ENCODE measurements at regions not wholly inside any gene's neighbourhood (a gene's known extent, or its start where the extent isn't known, plus 50 kb on each side); places are given as distances from the start of the nearest gene placed in this dataset.

DNA sequence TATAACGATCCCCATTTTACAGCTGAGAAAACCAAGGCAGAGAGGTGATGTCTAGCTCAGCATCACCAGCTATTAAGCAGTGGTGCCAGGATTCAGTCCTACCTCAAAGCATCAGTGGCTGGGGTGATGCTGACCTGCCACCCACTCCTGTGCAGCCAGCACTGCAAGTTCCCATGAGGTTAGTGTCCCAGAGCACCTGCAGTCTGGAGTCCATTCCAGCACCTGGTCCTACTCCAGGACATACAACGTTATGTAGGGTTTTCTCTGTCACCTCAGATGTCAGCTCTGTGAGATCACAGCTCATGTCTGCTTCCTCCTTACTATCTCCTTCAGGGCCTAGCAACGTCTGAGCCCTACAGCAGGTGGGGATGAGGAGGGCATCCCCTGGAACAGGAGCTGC lies 328.0 kb upstream of the HS6ST1 start:
- Histone ChIP-seq H3K9me3 (replicated peaks; ENCODE audit: control insufficient read depth, insufficient read depth, low read depth, low read length) (no peaks in the 10 kb centered on the region), H4K20me1 (replicated peaks; ENCODE audit: control insufficient read depth, insufficient read depth, low read length) (no peaks in the 10 kb centered on the region), H3K36me3 (ENCODE audit: control insufficient read depth, insufficient read depth, low read length) (no peaks in the 10 kb centered on the region), H3K4me3 (no peak overlapping the region), H3K9ac (ENCODE audit: insufficient read depth in 1 of 2, low read depth in 2 of 2, low read length in 2 of 2) (no peak overlapping the region), H3K27me3 (ENCODE audit: control insufficient read depth in 2 of 2, insufficient read depth in 2 of 2, low read length in 2 of 2) (peaks cover 0 to 18% of the 10 kb centered on the region in 2 experiments; a peak in 2 of 5 replicates), H3K4me1 (replicated peaks in 1 of 2; ENCODE audit: control insufficient read depth in 2 of 2, insufficient read depth in 2 of 2, low read length in 2 of 2) (no peaks in the 10 kb centered on the region), H3K9me1 (ENCODE audit: control insufficient read depth, insufficient read depth, low read length) (no peaks in the 10 kb centered on the region), H2AFZ (ENCODE audit: low read depth, low read length) (no peak overlapping the region), H3K79me2 (ENCODE audit: control insufficient read depth, insufficient read depth, low read length) (no peaks in the 10 kb centered on the region), H3K27ac (ENCODE audit: extremely low read depth, low read depth, low read length) (no peak overlapping the region), H3K4me2 (ENCODE audit: insufficient read depth, low read length) (no peak overlapping the region)
- no peak for DNase-seq (ENCODE audit: extremely low read depth in 1 of 4, low spot score in 3 of 4)
- ChIA-PET POLR2A (interaction anchor here (0.7 to 1.0 kb wide), 3 partner anchors 72 to 473 kb away, joined by 3 read pairs; no protein-coding TSS in a partner anchor), CTCF (ENCODE audit: low intra/inter-chr PET ratio) (no interaction called here)
- intact Hi-C loops (cut with micrococcal nuclease): no loop called here
- ATAC-seq: no peak
- in situ Hi-C loops (cut with MboI): no loop called here
- 0% methylated on average over 3 of the region's 3 CpGs for WGBS (ENCODE audit: insufficient coverage, low coverage, missing lambda C conversion rate)
- TF ChIP-seq, protein P1, sequence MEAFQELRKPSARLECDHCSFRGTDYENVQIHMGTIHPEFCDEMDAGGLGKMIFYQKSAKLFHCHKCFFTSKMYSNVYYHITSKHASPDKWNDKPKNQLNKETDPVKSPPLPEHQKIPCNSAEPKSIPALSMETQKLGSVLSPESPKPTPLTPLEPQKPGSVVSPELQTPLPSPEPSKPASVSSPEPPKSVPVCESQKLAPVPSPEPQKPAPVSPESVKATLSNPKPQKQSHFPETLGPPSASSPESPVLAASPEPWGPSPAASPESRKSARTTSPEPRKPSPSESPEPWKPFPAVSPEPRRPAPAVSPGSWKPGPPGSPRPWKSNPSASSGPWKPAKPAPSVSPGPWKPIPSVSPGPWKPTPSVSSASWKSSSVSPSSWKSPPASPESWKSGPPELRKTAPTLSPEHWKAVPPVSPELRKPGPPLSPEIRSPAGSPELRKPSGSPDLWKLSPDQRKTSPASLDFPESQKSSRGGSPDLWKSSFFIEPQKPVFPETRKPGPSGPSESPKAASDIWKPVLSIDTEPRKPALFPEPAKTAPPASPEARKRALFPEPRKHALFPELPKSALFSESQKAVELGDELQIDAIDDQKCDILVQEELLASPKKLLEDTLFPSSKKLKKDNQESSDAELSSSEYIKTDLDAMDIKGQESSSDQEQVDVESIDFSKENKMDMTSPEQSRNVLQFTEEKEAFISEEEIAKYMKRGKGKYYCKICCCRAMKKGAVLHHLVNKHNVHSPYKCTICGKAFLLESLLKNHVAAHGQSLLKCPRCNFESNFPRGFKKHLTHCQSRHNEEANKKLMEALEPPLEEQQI (IDR thresholded peaks at IDR 0.05): no peak
- TF ChIP-seq CBX8 (IDR thresholded peaks at IDR 0.05; ENCODE audit: borderline replicate concordance, extremely low read depth, low read depth, low read length, poor library complexity, severe bottlenecking) (no peak), ZNF696 (CRISPR knock-in tag; conservative IDR thresholded peaks at IDR 0.05) (no peak), YY1 (IDR thresholded peaks at IDR 0.05; ENCODE audit: borderline replicate concordance in 1 of 3, control insufficient read depth in 1 of 3, extremely low read depth in 1 of 3, insufficient read depth in 3 of 3, insufficient read length in 1 of 3, insufficient replicate concordance in 2 of 3, low read depth in 1 of 3, low read length in 2 of 3) (no peak), ETV1 (tag; conservative IDR thresholded peaks at IDR 0.05; ENCODE audit: low read depth) (no peak), MAZ (CRISPR knock-in tag; conservative IDR thresholded peaks at IDR 0.05 in 1 of 2, IDR thresholded peaks at IDR 0.05 in 1 of 2) (no peak), HNRNPLL (IDR thresholded peaks at IDR 0.05; ENCODE audit: low read depth, low read length, poor library complexity, severe bottlenecking) (no peak), TBP (optimal IDR thresholded peaks at IDR 0.05; ENCODE audit: low read depth, low read length) (no peak)
- TF ChIP-seq, protein P2, sequence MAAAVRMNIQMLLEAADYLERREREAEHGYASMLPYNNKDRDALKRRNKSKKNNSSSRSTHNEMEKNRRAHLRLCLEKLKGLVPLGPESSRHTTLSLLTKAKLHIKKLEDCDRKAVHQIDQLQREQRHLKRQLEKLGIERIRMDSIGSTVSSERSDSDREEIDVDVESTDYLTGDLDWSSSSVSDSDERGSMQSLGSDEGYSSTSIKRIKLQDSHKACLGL (CRISPR knock-in tag; IDR thresholded peaks at IDR 0.05; ENCODE audit: borderline replicate concordance, poor library complexity, severe bottlenecking): no peak
- TF ChIP-seq, protein P3, sequence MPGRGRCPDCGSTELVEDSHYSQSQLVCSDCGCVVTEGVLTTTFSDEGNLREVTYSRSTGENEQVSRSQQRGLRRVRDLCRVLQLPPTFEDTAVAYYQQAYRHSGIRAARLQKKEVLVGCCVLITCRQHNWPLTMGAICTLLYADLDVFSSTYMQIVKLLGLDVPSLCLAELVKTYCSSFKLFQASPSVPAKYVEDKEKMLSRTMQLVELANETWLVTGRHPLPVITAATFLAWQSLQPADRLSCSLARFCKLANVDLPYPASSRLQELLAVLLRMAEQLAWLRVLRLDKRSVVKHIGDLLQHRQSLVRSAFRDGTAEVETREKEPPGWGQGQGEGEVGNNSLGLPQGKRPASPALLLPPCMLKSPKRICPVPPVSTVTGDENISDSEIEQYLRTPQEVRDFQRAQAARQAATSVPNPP (IDR thresholded peaks at IDR 0.05; ENCODE audit: borderline replicate concordance, insufficient read depth, insufficient read length): no peak
- TF ChIP-seq, protein P4, sequence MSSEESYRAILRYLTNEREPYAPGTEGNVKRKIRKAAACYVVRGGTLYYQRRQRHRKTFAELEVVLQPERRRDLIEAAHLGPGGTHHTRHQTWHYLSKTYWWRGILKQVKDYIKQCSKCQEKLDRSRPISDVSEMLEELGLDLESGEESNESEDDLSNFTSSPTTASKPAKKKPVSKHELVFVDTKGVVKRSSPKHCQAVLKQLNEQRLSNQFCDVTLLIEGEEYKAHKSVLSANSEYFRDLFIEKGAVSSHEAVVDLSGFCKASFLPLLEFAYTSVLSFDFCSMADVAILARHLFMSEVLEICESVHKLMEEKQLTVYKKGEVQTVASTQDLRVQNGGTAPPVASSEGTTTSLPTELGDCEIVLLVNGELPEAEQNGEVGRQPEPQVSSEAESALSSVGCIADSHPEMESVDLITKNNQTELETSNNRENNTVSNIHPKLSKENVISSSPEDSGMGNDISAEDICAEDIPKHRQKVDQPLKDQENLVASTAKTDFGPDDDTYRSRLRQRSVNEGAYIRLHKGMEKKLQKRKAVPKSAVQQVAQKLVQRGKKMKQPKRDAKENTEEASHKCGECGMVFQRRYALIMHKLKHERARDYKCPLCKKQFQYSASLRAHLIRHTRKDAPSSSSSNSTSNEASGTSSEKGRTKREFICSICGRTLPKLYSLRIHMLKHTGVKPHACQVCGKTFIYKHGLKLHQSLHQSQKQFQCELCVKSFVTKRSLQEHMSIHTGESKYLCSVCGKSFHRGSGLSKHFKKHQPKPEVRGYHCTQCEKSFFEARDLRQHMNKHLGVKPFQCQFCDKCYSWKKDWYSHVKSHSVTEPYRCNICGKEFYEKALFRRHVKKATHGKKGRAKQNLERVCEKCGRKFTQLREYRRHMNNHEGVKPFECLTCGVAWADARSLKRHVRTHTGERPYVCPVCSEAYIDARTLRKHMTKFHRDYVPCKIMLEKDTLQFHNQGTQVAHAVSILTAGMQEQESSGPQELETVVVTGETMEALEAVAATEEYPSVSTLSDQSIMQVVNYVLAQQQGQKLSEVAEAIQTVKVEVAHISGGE (CRISPR knock-in tag; IDR thresholded peaks at IDR 0.05): no peak
- no peak for FAIRE-seq
- BruUV-seq (replicated peaks): no TSS peak
